HFF-Myc (cell line): ENCODE measurements at regions not wholly inside any gene's neighbourhood (a gene's known extent, or its start where the extent isn't known, plus 50 kb on each side); places are given as distances from the start of the nearest gene placed in this dataset.

Source experiments
- DNase-seq: peaks from one replicate; pipeline ENCODE4 v3.0.0-alpha.2; 2011; ENCODE audit warnings: low read depth; ENCODE audit errors: extremely low read depth
- H3K4me3 ChIP-seq: replicated peaks from 2 replicates; pipeline ENCODE4 v1.5.1; 2011; ENCODE audit warnings: low read depth, mild to moderate bottlenecking, control low read depth, low read length
- CTCF ChIP-seq: IDR thresholded peaks from 2 replicates; pipeline ENCODE4 v1.5.1; 2012; ENCODE audit warnings: mild to moderate bottlenecking, low read depth, low read length, control low read depth; ENCODE audit errors: missing control alignments

- no peak for TF ChIP-seq CTCF
- no peak for DNase-seq
Measured at GRCh38 chr20:62545901-62546525, 70.2 kb upstream of the GATA5 start.

GRCh38 chr20:62546606-62547005 is 70.8 kb upstream of the GATA5 start:
- no peak for DNase-seq
- no peak overlapping the region for H3K4me3 ChIP-seq
- no peak for TF ChIP-seq CTCF

More at GRCh38 chr20:62545901-62546525, 70.2 kb upstream of the GATA5 start:
- H3K4me3 ChIP-seq: no peak overlapping the region

- no peak overlapping the region for H3K4me3 ChIP-seq
- TF ChIP-seq CTCF: no peak
- DNase-seq: no peak
Measured at GRCh38 chr20:62547364-62547763, 71.6 kb upstream of the GATA5 start.

- no peak overlapping the region for H3K4me3 ChIP-seq
- no peak for TF ChIP-seq CTCF
- no peak for DNase-seq
Measured at GRCh38 chr20:62548471-62548870, 72.7 kb upstream of the GATA5 start.

- no peak for TF ChIP-seq CTCF
- DNase-seq: no peak
- no peak overlapping the region for H3K4me3 ChIP-seq
Measured at GRCh38 chr20:62549029-62549428, 73.2 kb upstream of the GATA5 start.

GRCh38 chr20:62549499-62550086 is 73.8 kb upstream of the GATA5 start:
- no peak for DNase-seq
- H3K4me3 ChIP-seq: no peak overlapping the region
- TF ChIP-seq CTCF: no peak
